ENCODE measurements at regions not wholly inside any gene's neighbourhood (a gene's known extent, or its start where the extent isn't known, plus 50 kb on each side); places are given as distances from the start of the nearest gene placed in this dataset.
A peak's percentile ranks its signal among the peaks of the same experiment; 100 is the strongest.

- intact Hi-C loops (cut with DNase I, micrococcal nuclease), result no loop called here
- ATAC-seq, result no peak
Measured at GRCh38 chr12:107543416-107543815, 142.2 kb upstream of the PWP1 start.

GRCh38 chr12:107543841-107544240, 141.8 kb upstream of the PWP1 start:
- DNase-seq (no peak), ATAC-seq (no peak)
- intact Hi-C loops (cut with DNase I, micrococcal nuclease), result no loop called here

More at GRCh38 chr12:107543416-107543815, 142.2 kb upstream of the PWP1 start:
- DNase-seq, result no peak

DNA sequence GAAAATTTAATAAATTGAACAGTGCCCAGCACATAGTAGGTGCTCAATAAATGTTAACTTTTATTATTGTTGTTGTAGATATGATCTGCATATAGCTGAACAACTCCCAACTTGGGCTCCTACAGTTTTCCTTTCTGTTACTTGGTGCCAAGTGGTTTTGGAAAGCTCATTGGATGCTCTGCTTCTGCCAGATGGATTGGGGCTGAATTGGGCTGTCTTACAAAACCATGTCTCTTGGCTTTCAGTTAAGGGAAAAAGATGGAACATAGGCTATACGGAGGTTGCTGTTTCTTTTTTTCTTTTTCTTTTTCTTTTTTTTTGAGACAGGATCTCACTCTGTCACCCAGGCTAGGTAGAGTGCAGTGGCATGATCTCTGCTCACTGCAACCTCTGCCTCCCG, 140.7 kb upstream of the PWP1 start:
- ATAC-seq, result no peak
- DNase-seq, result no peak
- intact Hi-C loops (cut with DNase I, micrococcal nuclease), result no loop called here

DNA sequence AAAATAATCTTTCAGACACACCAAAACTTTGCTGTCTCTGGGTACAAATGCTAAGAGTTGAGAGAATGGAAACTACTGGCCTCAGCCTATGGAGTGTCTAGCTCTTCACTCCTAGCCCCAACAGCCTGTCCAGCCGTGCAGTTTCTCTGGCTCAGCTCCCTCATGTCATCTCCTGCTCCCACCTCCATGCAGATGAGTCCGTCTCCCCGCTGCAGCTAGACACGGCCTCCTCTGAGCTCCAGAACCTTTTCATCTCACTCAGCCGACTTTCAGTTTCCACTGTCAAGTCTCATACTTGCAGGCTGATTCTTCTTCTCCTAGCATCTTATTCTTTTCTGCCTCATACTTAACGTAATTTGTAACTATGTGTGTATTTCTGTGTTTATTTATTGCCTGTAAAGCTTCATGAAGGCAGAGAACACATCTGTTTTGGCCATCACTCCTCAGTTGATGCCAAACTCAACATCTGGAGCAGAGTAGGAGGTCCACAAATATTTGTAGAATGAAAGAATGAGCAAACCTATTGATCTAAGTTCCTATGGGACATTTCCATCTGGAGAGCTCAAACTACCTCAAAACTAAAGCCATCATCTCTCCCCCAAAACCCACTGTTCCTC, 139.8 kb upstream of the PWP1 start:
- ATAC-seq, result no peak
- intact Hi-C loops (cut with DNase I, micrococcal nuclease), result no loop called here
- DNase-seq, result no peak

- intact Hi-C loops (cut with DNase I, micrococcal nuclease), result no loop called here
- DNase-seq (no peak), ATAC-seq (no peak)
Measured at GRCh38 chr12:107547389-107547788, 138.2 kb upstream of the PWP1 start.

GRCh38 chr12:107549651-107550480, 135.7 kb upstream of the PWP1 start:
- ATAC-seq, result peak; percentile 17
- DNase-seq, result peak in 1 of 2 donors; percentile 35
- intact Hi-C loops (cut with DNase I, micrococcal nuclease), result no loop called here

DNA sequence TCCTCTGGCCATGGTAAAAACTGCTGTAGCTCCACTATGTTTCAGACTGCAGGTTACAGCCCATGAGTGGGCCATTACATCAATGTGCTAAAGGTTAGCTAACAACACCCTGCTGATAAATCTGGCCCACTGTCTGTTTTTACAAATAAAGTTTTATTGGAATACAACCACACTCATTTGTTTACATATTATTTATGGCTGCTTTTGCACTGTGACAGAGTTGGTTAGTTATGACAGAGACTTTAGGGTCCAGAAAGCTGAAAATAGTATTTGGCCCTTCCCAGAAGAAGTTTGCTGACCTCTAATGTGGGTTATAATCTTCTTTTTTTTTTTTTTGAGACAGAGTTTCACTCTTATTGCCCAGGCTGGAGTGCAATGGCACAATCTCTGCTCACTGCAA, 134.2 kb upstream of the PWP1 start:
- ATAC-seq, result no peak
- intact Hi-C loops (cut with DNase I, micrococcal nuclease), result no loop called here
- DNase-seq, result no peak

DNA sequence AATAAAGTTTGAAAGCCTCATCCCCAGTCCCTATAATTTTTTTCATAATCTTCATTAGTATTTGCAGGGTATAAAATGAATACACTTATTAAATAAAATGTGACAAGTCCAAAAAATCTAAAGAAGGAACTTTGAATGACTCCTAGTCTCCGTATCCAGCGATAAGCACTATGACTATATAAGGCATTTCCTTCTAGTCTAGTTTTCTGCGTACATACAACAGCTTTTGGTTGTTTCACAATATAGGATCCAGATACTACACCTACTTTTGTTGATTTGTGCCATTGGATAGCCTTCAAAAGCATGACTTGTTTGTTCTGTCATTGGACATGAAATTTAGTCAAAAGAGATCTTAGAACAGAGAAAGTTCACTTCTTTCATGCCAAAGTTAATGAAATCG, 133.3 kb upstream of the PWP1 start:
- DNase-seq (no peak), ATAC-seq (no peak)
- intact Hi-C loops (cut with DNase I, micrococcal nuclease), result no loop called here

DNA sequence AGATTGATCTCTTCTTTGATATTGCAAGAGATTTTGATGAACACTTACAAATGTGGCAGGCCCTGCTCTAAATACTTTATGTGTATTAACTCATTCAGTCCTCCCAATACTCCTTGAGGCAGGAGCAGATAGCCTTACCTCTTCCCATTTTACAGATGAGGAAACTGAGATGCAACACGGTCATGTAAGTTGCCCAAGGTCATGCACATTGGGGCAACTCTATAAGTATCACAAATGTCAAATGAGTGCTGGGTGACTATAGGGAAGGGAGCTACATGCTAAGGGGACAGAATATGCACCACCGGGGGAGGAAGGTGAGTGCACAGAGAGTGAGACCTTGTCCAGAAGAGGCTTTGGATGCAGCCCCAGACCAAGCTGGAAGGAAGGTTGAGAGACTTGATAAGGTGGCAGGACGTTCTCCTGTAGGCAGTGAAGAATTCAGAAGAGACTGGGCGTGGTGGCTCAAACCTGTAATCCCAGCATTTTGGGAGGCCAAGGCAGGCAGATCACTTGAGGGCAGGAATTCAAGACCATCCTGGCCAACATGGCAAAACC, 132.3 kb upstream of the PWP1 start:
- ATAC-seq (no peak), DNase-seq (no peak)
- intact Hi-C loops (cut with DNase I, micrococcal nuclease), result no loop called here

DNA sequence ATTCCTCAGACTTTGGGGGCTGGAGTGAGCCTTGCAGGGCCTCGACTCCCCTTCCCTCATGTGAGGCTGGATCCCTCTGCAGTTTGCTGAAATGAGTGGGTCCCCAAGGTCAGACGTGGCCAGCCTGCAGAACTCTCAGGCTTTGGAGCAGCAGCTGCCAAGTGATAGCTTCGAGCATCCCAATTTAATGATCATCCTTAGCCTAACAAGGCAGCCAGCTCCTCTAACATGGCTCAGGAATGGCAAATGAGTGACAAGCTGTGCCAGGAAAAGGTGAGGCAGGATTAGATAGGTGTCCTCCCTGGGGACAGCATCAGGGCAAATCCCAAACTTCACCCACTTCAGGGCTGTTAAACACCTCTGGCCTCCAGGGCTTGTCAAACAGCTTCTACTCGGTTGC, 130.7 kb upstream of the PWP1 start:
- intact Hi-C loops (cut with DNase I, micrococcal nuclease), result no loop called here
- ATAC-seq, result no peak

DNA sequence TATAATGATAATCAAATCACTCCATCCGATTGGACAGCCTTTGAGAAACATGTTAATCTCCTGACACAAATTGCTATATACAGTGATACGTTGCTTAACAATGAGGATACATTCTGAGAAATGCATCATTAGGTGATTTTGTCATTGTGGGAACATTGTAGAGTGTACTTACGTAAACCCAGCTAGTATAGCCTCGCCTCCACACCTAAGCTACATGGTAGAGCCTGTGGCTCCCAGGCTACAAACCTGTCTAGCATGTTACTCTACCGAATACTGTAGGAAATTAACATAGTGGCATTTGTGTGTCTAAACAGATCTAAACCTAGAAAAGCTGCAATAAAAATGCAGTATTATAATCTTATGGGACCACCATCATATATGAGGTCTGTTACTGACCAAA, 128.6 kb upstream of the PWP1 start:
- ATAC-seq (no peak), DNase-seq (no peak)
- intact Hi-C loops (cut with DNase I, micrococcal nuclease), result no loop called here

More for the DNA sequence above, 130.7 kb upstream of the PWP1 start:
- DNase-seq, result no peak

GRCh38 chr12:107557589-107558100, 128.0 kb upstream of the PWP1 start:
- intact Hi-C loops (cut with DNase I, micrococcal nuclease), result no loop called here
- DNase-seq (no peak), ATAC-seq (no peak)

GRCh38 chr12:107558141-107558815, 127.3 kb upstream of the PWP1 start:
- ATAC-seq, result no peak
- no peak for DNase-seq
- intact Hi-C loops (cut with DNase I, micrococcal nuclease), result no loop called here

DNA sequence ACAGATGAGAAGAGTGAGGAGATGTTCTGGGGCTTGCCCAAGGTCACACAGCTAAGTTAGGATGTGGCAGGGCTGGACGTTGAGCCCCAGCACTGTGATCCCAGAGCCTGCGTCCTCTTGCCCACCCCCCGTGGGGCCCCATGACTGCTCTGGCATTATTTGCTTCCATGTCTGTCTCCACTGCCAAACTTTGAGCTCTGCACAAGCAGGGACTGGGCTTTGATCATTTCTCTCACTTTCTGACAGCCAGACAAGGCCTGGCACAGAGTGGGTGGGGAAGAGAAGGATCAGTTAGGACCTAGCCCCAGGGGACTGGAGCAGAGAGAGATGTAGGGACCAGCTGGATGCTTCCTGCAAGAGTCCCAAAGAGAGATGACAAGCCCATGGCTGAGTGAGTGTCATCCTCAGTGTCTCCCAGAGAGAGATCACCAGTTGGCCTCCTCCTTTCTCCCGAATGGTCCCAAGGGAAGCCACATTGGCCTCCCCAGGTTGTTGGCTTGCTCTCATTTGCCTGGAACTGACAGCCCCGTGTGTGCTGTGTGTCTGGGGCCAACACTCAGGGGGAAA, 126.7 kb upstream of the PWP1 start:
- intact Hi-C loops (cut with DNase I, micrococcal nuclease), result no loop called here
- DNase-seq, result no peak
- ATAC-seq, result no peak

DNA sequence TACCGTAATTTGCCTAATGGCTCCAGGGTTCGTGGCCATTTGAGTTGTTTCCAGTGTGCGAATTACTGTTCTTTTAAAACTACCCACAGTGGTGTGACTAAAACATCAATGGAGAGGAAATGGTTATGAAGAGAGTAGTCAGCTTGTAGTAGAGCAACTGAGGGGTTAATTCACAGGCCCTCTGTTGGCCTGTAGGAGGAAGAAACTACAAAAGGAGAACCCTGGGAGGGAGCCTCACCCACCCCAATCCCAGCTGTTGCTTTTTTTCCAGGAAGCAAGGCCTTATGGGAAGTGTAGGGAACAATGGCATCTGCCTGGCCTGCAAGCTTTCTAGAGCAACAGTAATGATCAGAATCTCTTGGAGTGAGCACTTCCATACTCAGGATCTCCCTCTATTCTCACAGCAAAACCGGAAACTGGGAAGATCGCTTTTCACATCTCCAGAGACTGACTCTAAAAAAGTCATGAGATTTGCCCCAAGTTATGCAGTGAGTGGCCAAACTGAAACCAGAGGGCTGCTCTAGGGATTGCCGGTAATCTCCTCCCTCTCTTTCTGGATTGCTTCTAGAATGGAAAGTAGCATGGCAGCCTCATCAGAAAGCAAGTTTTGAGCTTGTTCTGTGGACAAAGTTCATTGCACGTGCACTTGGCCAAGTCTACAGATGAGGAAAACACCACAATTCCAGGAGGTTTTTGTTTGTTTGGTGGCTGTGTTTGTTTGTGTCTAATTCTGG, 125.3 kb upstream of the PWP1 start:
- DNase-seq (no peak), ATAC-seq (no peak)
- intact Hi-C loops (cut with DNase I, micrococcal nuclease), result no loop called here

DNA sequence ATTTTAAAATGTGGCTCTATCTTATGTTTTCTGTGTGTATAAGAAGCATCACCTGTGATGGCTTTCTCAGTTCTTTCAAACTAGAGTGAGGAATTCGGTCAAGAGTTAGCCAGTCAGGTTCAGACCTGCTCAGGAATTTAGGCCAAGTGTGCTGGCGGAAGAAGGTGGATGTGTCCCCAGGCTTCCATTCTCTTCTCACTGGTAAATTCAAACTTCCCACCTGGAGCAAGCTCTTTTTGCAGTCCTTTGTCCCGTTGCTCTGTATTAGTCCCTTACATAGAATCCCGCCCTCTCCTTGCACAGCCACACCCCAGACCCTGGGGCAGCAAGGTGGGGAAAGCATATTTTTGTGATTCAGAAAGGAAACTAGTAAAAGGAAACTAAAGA, 124.7 kb upstream of the PWP1 start:
- DNase-seq (no peak), ATAC-seq (no peak)
- intact Hi-C loops (cut with DNase I, micrococcal nuclease), result no loop called here

- intact Hi-C loops (cut with DNase I, micrococcal nuclease), result no loop called here
- ATAC-seq, result no peak
- no peak for DNase-seq
Measured at GRCh38 chr12:107564946-107565345, 120.7 kb upstream of the PWP1 start.

GRCh38 chr12:107565551-107565950, 120.0 kb upstream of the PWP1 start:
- DNase-seq, result no peak
- intact Hi-C loops (cut with DNase I, micrococcal nuclease), result no loop called here
- ATAC-seq, result no peak
